SK-N-SH (cell line): ENCODE measurements at regions not wholly inside any gene's neighbourhood (a gene's known extent, or its start where the extent isn't known, plus 50 kb on each side); places are given as distances from the start of the nearest gene placed in this dataset.
A peak's percentile ranks its signal among the peaks of the same experiment; 100 is the strongest.

ENCODE experiments used
- CTCF ChIA-PET: fragments of 300-600, 350-600 bp; formaldehyde crosslinking; extraction: SDS; loops from one replicate; lab custom pipeline; 2021; lab: Yijun Ruan, JAX
- POLR2A ChIA-PET: fragments of 350-600 bp; sonication (Branson Sonifier 250); formaldehyde crosslinking; extraction: SDS; loops from one replicate; lab custom pipeline; 2020; ENCODE audit warnings: antibody characterized with exemption, inconsistent platforms; lab: Yijun Ruan, JAX
- DNase-seq: peaks from one replicate; pipeline ENCODE4 v3.0.0; 2012
- H2AFZ ChIP-seq: fragments of 200-600 bp; sonication (generic); 2 replicates; pipeline ENCODE4 v1.8.1; 2016; ENCODE audit warnings: antibody characterized with exemption, mild to moderate bottlenecking, low read depth
- H3F3A ChIP-seq: fragments of 200-600 bp; sonication (generic); replicated peaks from 2 replicates; pipeline ENCODE3; 2016; ENCODE audit warnings: antibody characterized with exemption, mild to moderate bottlenecking; ENCODE audit not compliant: insufficient read depth
- H3K27ac ChIP-seq, 2 experiments: fragments of 200-500 bp in 1 of 2; fragments of 200-600 bp in 1 of 2; sonication (Bioruptor generic) in 1 of 2; sonication (generic), shearing (Covaris generic) in 1 of 2; 2 replicates each; pipeline versions ENCODE4 v1.5.1 to v1.6.1; 2014 to 2016; ENCODE audit warnings: low read depth in 2 of 2, inconsistent platforms in 1 of 2, low read length in 1 of 2, mild to moderate bottlenecking in 1 of 2, mixed read lengths in 1 of 2
- H3K27me3 ChIP-seq: fragments of 200-600 bp; sonication (generic), shearing (Covaris generic); 2 replicates; pipeline ENCODE4 v1.6.1; 2016; ENCODE audit warnings: mixed run types; ENCODE audit not compliant: insufficient read depth
- H3K36me3 ChIP-seq, 2 experiments: fragments of 200-500 bp in 1 of 2; fragments of 200-600 bp in 1 of 2; sonication (Bioruptor generic) in 1 of 2; sonication (generic) in 1 of 2; replicated peaks in 1 of 2; 2 replicates each; pipeline versions ENCODE3 to v1.5.1; 2014 to 2016; ENCODE audit warnings: low read length in 1 of 2, mild to moderate bottlenecking in 1 of 2; ENCODE audit not compliant: insufficient read depth in 2 of 2, control insufficient read depth in 1 of 2
- H3K4me1 ChIP-seq, 2 experiments: fragments of 200-500 bp in 1 of 2; fragments of 200-600 bp in 1 of 2; sonication (Bioruptor generic) in 1 of 2; sonication (generic), shearing (Covaris generic) in 1 of 2; 2 replicates each; pipeline versions ENCODE4 v1.5.1 to v1.6.1; 2014 to 2016; ENCODE audit warnings: low read depth in 1 of 2, low read length in 1 of 2, mixed run types in 1 of 2; ENCODE audit not compliant: insufficient read depth in 2 of 2, control insufficient read depth in 1 of 2
- H3K4me2 ChIP-seq: fragments of 200-600 bp; sonication (generic), shearing (Covaris generic); 2 replicates; pipeline ENCODE4 v1.6.1; 2017; ENCODE audit warnings: mixed run types
- H3K4me3 ChIP-seq, 2 experiments: fragments of 200-500 bp in 1 of 2; fragments of 200-600 bp in 1 of 2; sonication (Bioruptor generic) in 1 of 2; sonication (generic), shearing (Covaris generic) in 1 of 2; 2 replicates each; pipeline versions ENCODE4 v1.5.1 to v1.8.1; 2014 to 2016; ENCODE audit warnings: low read depth in 2 of 2, inconsistent platforms in 1 of 2, low read length in 1 of 2, mild to moderate bottlenecking in 1 of 2, mixed read lengths in 1 of 2, moderate library complexity in 1 of 2
- H3K79me2 ChIP-seq: fragments of 200-600 bp; sonication (generic); 2 replicates; pipeline ENCODE4 v1.8.1; 2017; ENCODE audit warnings: mild to moderate bottlenecking; ENCODE audit not compliant: insufficient read depth
- H3K9ac ChIP-seq: fragments of 200-600 bp; sonication (generic); 2 replicates; pipeline ENCODE4 v1.6.1; 2017; ENCODE audit warnings: mixed run types
- H3K9me2 ChIP-seq: fragments of 200-600 bp; sonication (generic); 2 replicates; pipeline ENCODE4 v1.6.1; 2017; ENCODE audit warnings: mixed run types
- H3K9me3 ChIP-seq: fragments of 200-600 bp; sonication (generic); 2 replicates; pipeline ENCODE4 v1.6.1; 2017; ENCODE audit warnings: mixed run types, mild to moderate bottlenecking, moderate library complexity
- H4K20me1 ChIP-seq: fragments of 200-600 bp; sonication (generic); 2 replicates; pipeline ENCODE4 v1.6.1; 2017; ENCODE audit warnings: mild to moderate bottlenecking, mixed run types; ENCODE audit not compliant: insufficient read depth
- CHD2 ChIP-seq: fragments of 150-350 bp; IDR thresholded peaks from 2 replicates; pipeline ENCODE4 v1.6.1; 2018; ENCODE audit warnings: low read length; ENCODE audit not compliant: partially characterized antibody
- CTCF ChIP-seq: fragments of 200-600 bp; sonication (generic); IDR thresholded peaks from 2 replicates; pipeline ENCODE4 v1.6.1; 2017; ENCODE audit warnings: antibody characterized with exemption, mild to moderate bottlenecking, moderate library complexity
- ELF1 ChIP-seq: IDR thresholded peaks from 2 replicates; pipeline ENCODE4 v1.4.0; 2012
- EZH2phosphoT487 ChIP-seq: fragments of 200-600 bp; sonication (generic); IDR thresholded peaks from 2 replicates; pipeline ENCODE4 v1.6.1; 2017; ENCODE audit warnings: low read depth, mixed run types, mild to moderate bottlenecking, antibody characterized with exemption, moderate library complexity, borderline replicate concordance
- FOSL2 ChIP-seq: IDR thresholded peaks from 2 replicates; pipeline ENCODE4 v1.4.0; 2012; ENCODE audit warnings: low read depth, mild to moderate bottlenecking, moderate library complexity, borderline replicate concordance
- GABPA ChIP-seq: IDR thresholded peaks from 2 replicates; pipeline ENCODE4 v1.4.0; 2012; ENCODE audit warnings: low read depth, mild to moderate bottlenecking
- GATA2 ChIP-seq: sonication (generic); formaldehyde crosslinking; IDR thresholded peaks from 2 replicates; pipeline ENCODE4 v1.5.0; 2020; ENCODE audit warnings: mild to moderate bottlenecking, missing genetic modification reagents
- JUND ChIP-seq: IDR thresholded peaks from 2 replicates; pipeline ENCODE4 v1.4.0; 2012
- MEF2A ChIP-seq: IDR thresholded peaks from 2 replicates; pipeline ENCODE4 v1.4.0; 2012; ENCODE audit warnings: low read depth, borderline replicate concordance
- NFIC ChIP-seq: IDR thresholded peaks from 2 replicates; pipeline ENCODE4 v1.4.0; 2012; ENCODE audit warnings: borderline replicate concordance
- POLR2AphosphoS5 ChIP-seq: IDR thresholded peaks from 2 replicates; pipeline ENCODE4 v1.6.1; 2012; ENCODE audit warnings: low read depth, low read length
- RAD21 ChIP-seq: IDR thresholded peaks from 2 replicates; pipeline ENCODE4 v1.6.1; 2012; ENCODE audit warnings: mild to moderate bottlenecking, low read length
- RCOR1 ChIP-seq: fragments of 150-350 bp; IDR thresholded peaks from 2 replicates; pipeline ENCODE4 v1.6.1; 2017; ENCODE audit warnings: antibody characterized with exemption, low read length
- RXRA ChIP-seq: IDR thresholded peaks from 2 replicates; pipeline ENCODE4 v1.4.0; 2012; ENCODE audit warnings: low read depth, mild to moderate bottlenecking, borderline replicate concordance
- SIN3A ChIP-seq: IDR thresholded peaks from 2 replicates; pipeline ENCODE4 v1.6.1; 2012; ENCODE audit warnings: low read depth, mild to moderate bottlenecking, low read length, moderate library complexity, borderline replicate concordance
- SMC3 ChIP-seq: IDR thresholded peaks from 2 replicates; pipeline ENCODE4 v1.6.1; 2012; ENCODE audit warnings: low read depth, low read length, improper control_type of control experiment
- TCF12 ChIP-seq: IDR thresholded peaks from 2 replicates; pipeline ENCODE4 v1.4.0; 2012
- TEAD4 ChIP-seq: IDR thresholded peaks from 2 replicates; pipeline ENCODE4 v1.4.0; 2012; ENCODE audit warnings: mild to moderate bottlenecking, borderline replicate concordance; ENCODE audit not compliant: insufficient read depth
- YY1 ChIP-seq: IDR thresholded peaks from 2 replicates; pipeline ENCODE4 v1.4.0; 2012; ENCODE audit warnings: low read depth, mild to moderate bottlenecking
- WGBS: methylation state at CpG from one replicate; pipeline ENCODE4 v1.1.6; 2017; ENCODE audit warnings: low lambda C conversion rate; 5-methylcytosine and 5-hydroxymethylcytosine counted together
- TF ChIP-seq, protein P1 (sequence below): IDR thresholded peaks from 2 replicates; pipeline ENCODE4 v1.4.0; 2012; ENCODE audit warnings: low read depth, borderline replicate concordance
- TF ChIP-seq, protein P2 (sequence below): IDR thresholded peaks from 2 replicates; pipeline ENCODE4 v1.4.0; 2012; ENCODE audit warnings: low read depth, borderline replicate concordance
- TF ChIP-seq, protein P3 (sequence below): fragments of 150-350 bp; IDR thresholded peaks from 2 replicates; pipeline ENCODE4 v1.6.1; 2016; ENCODE audit warnings: mild to moderate bottlenecking, low read depth, low read length
- TF ChIP-seq, protein P4 (sequence below): IDR thresholded peaks from 2 replicates; pipeline ENCODE4 v1.4.0; 2012; ENCODE audit warnings: low read depth
- TF ChIP-seq, protein P5 (sequence below): IDR thresholded peaks from 2 replicates; pipeline ENCODE4 v1.6.1; 2012; ENCODE audit warnings: mild to moderate bottlenecking, low read depth, low read length, moderate library complexity

- DNase-seq, result no peak
- ChIA-PET POLR2A (interaction anchor here (1.0 kb wide), 1 partner anchor 103 kb away, joined by 3 read pairs; no protein-coding TSS in a partner anchor), CTCF (interaction anchor here (0.6 to 1.5 kb wide), 12 partner anchors 9 to 725 kb away, joined by 3 to 7 read pairs (median 3); no protein-coding TSS in a partner anchor)
- Histone ChIP-seq H3K4me2 (no peak overlapping the region), H3K27me3 (no peaks in the 10 kb centered on the region), H3K4me3 (no peak overlapping the region), H3K9me2 (no peaks in the 10 kb centered on the region), H4K20me1 (no peaks in the 10 kb centered on the region), H3F3A (peaks cover 41% of the 10 kb centered on the region), H3K27ac (peak overlapping the region in 1 of 2 experiments; percentile 36; a peak in 2 of 4 replicates), H3K4me1 (peaks cover 50% of the 10 kb centered on the region in 2 experiments), H3K79me2 (no peaks in the 10 kb centered on the region), H3K9ac (no peak overlapping the region), H3K36me3 (no peaks in the 10 kb centered on the region), H3K9me3 (no peaks in the 10 kb centered on the region), H2AFZ (no peak overlapping the region)
- 80% methylated on average over 8 of the region's 8 CpGs for WGBS
- TF ChIP-seq GABPA, result no peak
- no peak for TF ChIP-seq FOSL2
- TF ChIP-seq, protein P1, sequence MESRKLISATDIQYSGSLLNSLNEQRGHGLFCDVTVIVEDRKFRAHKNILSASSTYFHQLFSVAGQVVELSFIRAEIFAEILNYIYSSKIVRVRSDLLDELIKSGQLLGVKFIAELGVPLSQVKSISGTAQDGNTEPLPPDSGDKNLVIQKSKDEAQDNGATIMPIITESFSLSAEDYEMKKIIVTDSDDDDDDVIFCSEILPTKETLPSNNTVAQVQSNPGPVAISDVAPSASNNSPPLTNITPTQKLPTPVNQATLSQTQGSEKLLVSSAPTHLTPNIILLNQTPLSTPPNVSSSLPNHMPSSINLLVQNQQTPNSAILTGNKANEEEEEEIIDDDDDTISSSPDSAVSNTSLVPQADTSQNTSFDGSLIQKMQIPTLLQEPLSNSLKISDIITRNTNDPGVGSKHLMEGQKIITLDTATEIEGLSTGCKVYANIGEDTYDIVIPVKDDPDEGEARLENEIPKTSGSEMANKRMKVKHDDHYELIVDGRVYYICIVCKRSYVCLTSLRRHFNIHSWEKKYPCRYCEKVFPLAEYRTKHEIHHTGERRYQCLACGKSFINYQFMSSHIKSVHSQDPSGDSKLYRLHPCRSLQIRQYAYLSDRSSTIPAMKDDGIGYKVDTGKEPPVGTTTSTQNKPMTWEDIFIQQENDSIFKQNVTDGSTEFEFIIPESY, result no peak
- no peak for TF ChIP-seq CHD2
- no peak for TF ChIP-seq SIN3A
- TF ChIP-seq, protein P2, sequence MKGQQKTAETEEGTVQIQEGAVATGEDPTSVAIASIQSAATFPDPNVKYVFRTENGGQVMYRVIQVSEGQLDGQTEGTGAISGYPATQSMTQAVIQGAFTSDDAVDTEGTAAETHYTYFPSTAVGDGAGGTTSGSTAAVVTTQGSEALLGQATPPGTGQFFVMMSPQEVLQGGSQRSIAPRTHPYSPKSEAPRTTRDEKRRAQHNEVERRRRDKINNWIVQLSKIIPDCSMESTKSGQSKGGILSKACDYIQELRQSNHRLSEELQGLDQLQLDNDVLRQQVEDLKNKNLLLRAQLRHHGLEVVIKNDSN, result no peak; the same call in 1 of the 2 replicates
- TF ChIP-seq EZH2phosphoT487, result no peak
- peak; percentile 21; the same call in 1 of the 2 replicates for TF ChIP-seq TCF12
- no peak for TF ChIP-seq TEAD4
- TF ChIP-seq, protein P3, sequence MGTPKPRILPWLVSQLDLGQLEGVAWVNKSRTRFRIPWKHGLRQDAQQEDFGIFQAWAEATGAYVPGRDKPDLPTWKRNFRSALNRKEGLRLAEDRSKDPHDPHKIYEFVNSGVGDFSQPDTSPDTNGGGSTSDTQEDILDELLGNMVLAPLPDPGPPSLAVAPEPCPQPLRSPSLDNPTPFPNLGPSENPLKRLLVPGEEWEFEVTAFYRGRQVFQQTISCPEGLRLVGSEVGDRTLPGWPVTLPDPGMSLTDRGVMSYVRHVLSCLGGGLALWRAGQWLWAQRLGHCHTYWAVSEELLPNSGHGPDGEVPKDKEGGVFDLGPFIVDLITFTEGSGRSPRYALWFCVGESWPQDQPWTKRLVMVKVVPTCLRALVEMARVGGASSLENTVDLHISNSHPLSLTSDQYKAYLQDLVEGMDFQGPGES, result no peak
- TF ChIP-seq ELF1, result no peak
- TF ChIP-seq JUND, result no peak
- TF ChIP-seq RAD21, result no peak
- TF ChIP-seq, protein P4, sequence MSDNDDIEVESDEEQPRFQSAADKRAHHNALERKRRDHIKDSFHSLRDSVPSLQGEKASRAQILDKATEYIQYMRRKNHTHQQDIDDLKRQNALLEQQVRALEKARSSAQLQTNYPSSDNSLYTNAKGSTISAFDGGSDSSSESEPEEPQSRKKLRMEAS, result peak; percentile 14; the same call in 1 of the 2 replicates
- TF ChIP-seq SMC3, result no peak
- no peak for TF ChIP-seq CTCF
- TF ChIP-seq MEF2A, result no peak
- TF ChIP-seq POLR2AphosphoS5, result no peak
- peak; percentile 36; the same call in 1 of the 2 replicates for TF ChIP-seq GATA2 (CRISPR knock-in tag)
- no peak for TF ChIP-seq NFIC
- TF ChIP-seq YY1, result no peak
- TF ChIP-seq, protein P5, sequence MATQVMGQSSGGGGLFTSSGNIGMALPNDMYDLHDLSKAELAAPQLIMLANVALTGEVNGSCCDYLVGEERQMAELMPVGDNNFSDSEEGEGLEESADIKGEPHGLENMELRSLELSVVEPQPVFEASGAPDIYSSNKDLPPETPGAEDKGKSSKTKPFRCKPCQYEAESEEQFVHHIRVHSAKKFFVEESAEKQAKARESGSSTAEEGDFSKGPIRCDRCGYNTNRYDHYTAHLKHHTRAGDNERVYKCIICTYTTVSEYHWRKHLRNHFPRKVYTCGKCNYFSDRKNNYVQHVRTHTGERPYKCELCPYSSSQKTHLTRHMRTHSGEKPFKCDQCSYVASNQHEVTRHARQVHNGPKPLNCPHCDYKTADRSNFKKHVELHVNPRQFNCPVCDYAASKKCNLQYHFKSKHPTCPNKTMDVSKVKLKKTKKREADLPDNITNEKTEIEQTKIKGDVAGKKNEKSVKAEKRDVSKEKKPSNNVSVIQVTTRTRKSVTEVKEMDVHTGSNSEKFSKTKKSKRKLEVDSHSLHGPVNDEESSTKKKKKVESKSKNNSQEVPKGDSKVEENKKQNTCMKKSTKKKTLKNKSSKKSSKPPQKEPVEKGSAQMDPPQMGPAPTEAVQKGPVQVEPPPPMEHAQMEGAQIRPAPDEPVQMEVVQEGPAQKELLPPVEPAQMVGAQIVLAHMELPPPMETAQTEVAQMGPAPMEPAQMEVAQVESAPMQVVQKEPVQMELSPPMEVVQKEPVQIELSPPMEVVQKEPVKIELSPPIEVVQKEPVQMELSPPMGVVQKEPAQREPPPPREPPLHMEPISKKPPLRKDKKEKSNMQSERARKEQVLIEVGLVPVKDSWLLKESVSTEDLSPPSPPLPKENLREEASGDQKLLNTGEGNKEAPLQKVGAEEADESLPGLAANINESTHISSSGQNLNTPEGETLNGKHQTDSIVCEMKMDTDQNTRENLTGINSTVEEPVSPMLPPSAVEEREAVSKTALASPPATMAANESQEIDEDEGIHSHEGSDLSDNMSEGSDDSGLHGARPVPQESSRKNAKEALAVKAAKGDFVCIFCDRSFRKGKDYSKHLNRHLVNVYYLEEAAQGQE, result no peak
- TF ChIP-seq RXRA, result no peak
- no peak for TF ChIP-seq RCOR1
Observed at GRCh38 chr2:37773371-37774130, 102.1 kb upstream of the CDC42EP3 start.
